ENCODE measurements at regions not wholly inside any gene's neighbourhood (a gene's known extent, or its start where the extent isn't known, plus 50 kb on each side); places are given as distances from the start of the nearest gene placed in this dataset.
"Not testable (repeated sequence)": the region's sequence is repeated elsewhere in the genome, so short reads cannot be mapped to it uniquely, and the experiment has no call there.

DNA sequence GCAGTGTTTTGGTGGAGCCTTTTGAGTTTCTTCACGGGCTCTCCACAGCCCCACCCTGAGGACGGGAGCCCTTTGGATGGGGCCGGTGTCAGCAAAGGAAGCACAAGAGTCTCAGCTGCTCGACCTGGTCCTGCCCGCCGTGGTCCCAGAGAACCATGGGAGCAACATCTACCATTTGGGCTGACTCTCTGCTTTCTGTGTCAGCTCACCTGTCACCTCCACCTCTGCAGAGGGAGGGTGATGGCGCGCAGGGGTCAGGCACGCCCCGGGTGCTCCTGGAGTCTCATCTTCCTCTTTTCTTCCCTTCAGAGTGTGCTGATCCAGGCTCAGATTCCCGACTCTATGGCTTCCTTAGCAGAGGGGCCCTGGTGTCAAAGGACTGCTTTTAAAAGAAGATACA lies 171.7 kb downstream of the LAT start:
- Histone ChIP-seq H3K4me2 (peak overlapping the region; percentile 14), H2AFZ (replicated peaks) (no peak overlapping the region), H3F3A (ENCODE audit: low read depth) (no peaks in the 10 kb centered on the region), H3K9me3 (ENCODE audit: low read depth) (no peaks in the 10 kb centered on the region), H3K36me3 (no peaks in the 10 kb centered on the region), H3K27ac (no peak overlapping the region), H3K9ac (no peak overlapping the region), H3K27me3 (no peaks in the 10 kb centered on the region), H3K4me1 (peaks cover 8% of the 10 kb centered on the region), H4K20me1 (ENCODE audit: low read depth) (no peaks in the 10 kb centered on the region), H3K79me2 (ENCODE audit: low read depth) (no peaks in the 10 kb centered on the region), H3K4me3 (no peak overlapping the region)
- TF ChIP-seq EZH2phosphoT487 (IDR thresholded peaks at IDR 0.05) (no peak), EZH2 (IDR thresholded peaks at IDR 0.05) (no peak)
- TF ChIP-seq, protein P1, sequence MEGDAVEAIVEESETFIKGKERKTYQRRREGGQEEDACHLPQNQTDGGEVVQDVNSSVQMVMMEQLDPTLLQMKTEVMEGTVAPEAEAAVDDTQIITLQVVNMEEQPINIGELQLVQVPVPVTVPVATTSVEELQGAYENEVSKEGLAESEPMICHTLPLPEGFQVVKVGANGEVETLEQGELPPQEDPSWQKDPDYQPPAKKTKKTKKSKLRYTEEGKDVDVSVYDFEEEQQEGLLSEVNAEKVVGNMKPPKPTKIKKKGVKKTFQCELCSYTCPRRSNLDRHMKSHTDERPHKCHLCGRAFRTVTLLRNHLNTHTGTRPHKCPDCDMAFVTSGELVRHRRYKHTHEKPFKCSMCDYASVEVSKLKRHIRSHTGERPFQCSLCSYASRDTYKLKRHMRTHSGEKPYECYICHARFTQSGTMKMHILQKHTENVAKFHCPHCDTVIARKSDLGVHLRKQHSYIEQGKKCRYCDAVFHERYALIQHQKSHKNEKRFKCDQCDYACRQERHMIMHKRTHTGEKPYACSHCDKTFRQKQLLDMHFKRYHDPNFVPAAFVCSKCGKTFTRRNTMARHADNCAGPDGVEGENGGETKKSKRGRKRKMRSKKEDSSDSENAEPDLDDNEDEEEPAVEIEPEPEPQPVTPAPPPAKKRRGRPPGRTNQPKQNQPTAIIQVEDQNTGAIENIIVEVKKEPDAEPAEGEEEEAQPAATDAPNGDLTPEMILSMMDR (IDR thresholded peaks at IDR 0.05) = no peak
- no peak for DNase-seq (ENCODE audit: low spot score)
- Mint-ChIP-seq H3K4me3 (no peak overlapping the region), H3K27me3 (ENCODE audit: insufficient read depth, low read depth) (peaks cover 21% of the 10 kb centered on the region), H3K27ac (no peak overlapping the region), H3K36me3 (no peaks in the 10 kb centered on the region), H3K9me3 (no peaks in the 10 kb centered on the region), H3K4me1 (peaks cover 19% of the 10 kb centered on the region)

DNA sequence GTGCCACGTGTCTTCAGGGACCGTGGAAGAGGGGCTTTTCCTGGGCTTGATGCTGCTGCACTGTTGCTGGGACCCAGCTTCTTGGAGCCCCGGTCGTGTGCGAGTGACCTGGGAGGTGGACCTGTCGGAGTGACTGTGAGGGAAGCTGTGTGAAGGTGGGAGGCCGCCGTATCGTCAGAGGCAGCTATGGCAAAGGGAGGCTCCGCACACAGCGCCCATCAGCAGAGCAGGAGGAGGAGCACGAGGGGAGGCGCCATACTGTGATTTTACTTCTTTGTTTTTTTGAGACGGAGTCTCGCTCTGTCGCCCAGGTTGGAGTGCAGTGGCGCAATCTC lies 171.0 kb downstream of the LAT start:
- not testable (repeated sequence) for H3K27ac Mint-ChIP-seq

DNA sequence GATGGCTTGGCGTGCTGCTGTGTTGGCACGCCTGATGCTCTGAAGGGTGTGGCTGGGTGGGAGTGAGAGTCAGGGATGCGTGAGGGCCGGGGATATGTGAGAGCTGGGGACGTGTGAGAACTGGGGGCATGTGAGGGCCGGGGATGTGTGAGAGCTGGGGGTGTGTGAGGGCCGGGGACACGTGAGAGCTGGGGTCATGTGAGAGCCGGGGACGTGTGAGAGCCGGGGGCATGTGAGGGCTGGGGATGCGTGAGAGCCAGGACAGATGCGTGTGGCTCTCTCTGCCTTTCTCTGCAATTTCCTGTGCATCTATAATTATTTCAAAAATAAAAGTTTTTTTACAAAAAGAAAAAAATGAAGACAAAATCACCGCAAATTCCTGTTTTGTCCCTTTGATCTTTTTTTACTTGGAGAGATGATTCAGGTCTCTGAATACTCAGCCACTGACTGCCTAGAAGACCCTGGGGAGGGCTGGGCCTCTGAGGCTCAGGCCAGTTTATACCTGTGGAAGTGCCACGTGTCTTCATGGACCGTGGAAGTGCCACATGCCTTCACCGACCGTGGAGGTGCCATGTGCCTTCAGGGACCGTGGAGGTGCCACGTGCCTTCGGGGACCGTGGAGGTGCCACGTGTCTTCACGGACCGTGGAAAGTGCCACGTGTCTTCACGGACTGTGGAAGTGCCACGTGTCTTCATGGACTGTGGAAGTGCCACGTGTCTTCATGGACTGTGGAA lies 170.4 kb downstream of the LAT start:
- H3K36me3 ChIP-seq; H3K36me3 Mint-ChIP-seq; H3K27ac Mint-ChIP-seq; DNase-seq (ENCODE audit: low spot score); H3F3A ChIP-seq (ENCODE audit: low read depth); H3K9me3 ChIP-seq (ENCODE audit: low read depth); H3K4me3 Mint-ChIP-seq; H3K9ac ChIP-seq; H3K27me3 ChIP-seq; H3K9me3 Mint-ChIP-seq; H3K4me3 ChIP-seq; H3K4me2 ChIP-seq; H4K20me1 ChIP-seq (ENCODE audit: low read depth); H3K79me2 ChIP-seq (ENCODE audit: low read depth); H2AFZ ChIP-seq (replicated peaks); H3K4me1 ChIP-seq; H3K27ac ChIP-seq: not testable (repeated sequence)
- Mint-ChIP-seq H3K27me3 (ENCODE audit: insufficient read depth, low read depth) (peaks cover 19% of the 10 kb centered on the region), H3K4me1 (peaks cover 19% of the 10 kb centered on the region)

More for the DNA sequence above, 171.0 kb downstream of the LAT start:
- not testable (repeated sequence) for H3K36me3 ChIP-seq; H3K4me3 Mint-ChIP-seq; H3K4me1 ChIP-seq; DNase-seq (ENCODE audit: low spot score); H4K20me1 ChIP-seq (ENCODE audit: low read depth); H3K27me3 ChIP-seq; H3K9ac ChIP-seq; H3K27ac ChIP-seq; H3K36me3 Mint-ChIP-seq; H2AFZ ChIP-seq (replicated peaks); H3K79me2 ChIP-seq (ENCODE audit: low read depth); H3K4me3 ChIP-seq; H3K9me3 Mint-ChIP-seq; H3K9me3 ChIP-seq (ENCODE audit: low read depth); H3F3A ChIP-seq (ENCODE audit: low read depth); H3K4me2 ChIP-seq
- Mint-ChIP-seq H3K27me3 (ENCODE audit: insufficient read depth, low read depth) (peaks cover 21% of the 10 kb centered on the region), H3K4me1 (peaks cover 19% of the 10 kb centered on the region)

DNA sequence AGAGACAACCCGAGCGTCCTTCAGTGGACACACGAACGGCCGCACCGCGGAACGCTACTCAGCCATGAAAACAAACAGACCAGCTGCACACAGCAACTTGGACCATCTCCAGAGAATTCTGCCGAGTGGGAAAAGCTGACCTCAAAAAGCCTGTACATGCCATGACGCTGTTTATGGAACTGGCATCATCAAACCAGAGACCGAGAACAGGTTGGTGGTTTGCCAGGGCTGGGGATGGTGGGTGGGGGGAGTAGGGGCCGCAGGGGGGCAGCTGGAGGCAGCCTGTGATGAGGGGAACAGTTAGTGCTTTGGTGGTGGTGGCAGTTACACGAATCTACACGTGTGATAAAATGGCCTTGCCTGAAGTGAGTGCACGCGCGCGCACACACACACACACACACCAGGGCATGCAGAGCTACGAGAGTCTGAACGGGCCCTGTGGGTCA lies 169.8 kb downstream of the LAT start:
- no peaks in the 10 kb centered on the region for H4K20me1 ChIP-seq (ENCODE audit: low read depth)
- H2AFZ ChIP-seq (replicated peaks) = no peak overlapping the region
- H3K79me2 ChIP-seq (ENCODE audit: low read depth) = no peaks in the 10 kb centered on the region
- no peak overlapping the region for H3K4me3 Mint-ChIP-seq
- H3F3A ChIP-seq (ENCODE audit: low read depth) = no peaks in the 10 kb centered on the region
- H3K27me3 ChIP-seq = no peaks in the 10 kb centered on the region
- H3K4me2 ChIP-seq = no peak overlapping the region
- no peak for DNase-seq (ENCODE audit: low spot score)
- H3K36me3 ChIP-seq = no peaks in the 10 kb centered on the region
- TF ChIP-seq, protein P1 (IDR thresholded peaks at IDR 0.05) = no peak
- TF ChIP-seq EZH2phosphoT487 (IDR thresholded peaks at IDR 0.05) (no peak), EZH2 (IDR thresholded peaks at IDR 0.05) (no peak)
- no peaks in the 10 kb centered on the region for H3K9me3 ChIP-seq (ENCODE audit: low read depth)
- no peak overlapping the region for H3K9ac ChIP-seq
- H3K4me3 ChIP-seq = no peak overlapping the region
- peaks cover 18% of the 10 kb centered on the region for H3K27me3 Mint-ChIP-seq (ENCODE audit: insufficient read depth, low read depth)
- H3K36me3 Mint-ChIP-seq = no peaks in the 10 kb centered on the region
- H3K27ac Mint-ChIP-seq = no peak overlapping the region
- no peak overlapping the region for H3K27ac ChIP-seq
- H3K4me1 Mint-ChIP-seq = peaks cover 21% of the 10 kb centered on the region
- H3K4me1 ChIP-seq = peaks cover 8% of the 10 kb centered on the region
- no peaks in the 10 kb centered on the region for H3K9me3 Mint-ChIP-seq
